ENCODE measurements at regions not wholly inside any gene's neighbourhood (a gene's known extent, or its start where the extent isn't known, plus 50 kb on each side); places are given as distances from the start of the nearest gene placed in this dataset.
"Not testable (repeated sequence)": the region's sequence is repeated elsewhere in the genome, so short reads cannot be mapped to it uniquely, and the experiment has no call there.

DNA sequence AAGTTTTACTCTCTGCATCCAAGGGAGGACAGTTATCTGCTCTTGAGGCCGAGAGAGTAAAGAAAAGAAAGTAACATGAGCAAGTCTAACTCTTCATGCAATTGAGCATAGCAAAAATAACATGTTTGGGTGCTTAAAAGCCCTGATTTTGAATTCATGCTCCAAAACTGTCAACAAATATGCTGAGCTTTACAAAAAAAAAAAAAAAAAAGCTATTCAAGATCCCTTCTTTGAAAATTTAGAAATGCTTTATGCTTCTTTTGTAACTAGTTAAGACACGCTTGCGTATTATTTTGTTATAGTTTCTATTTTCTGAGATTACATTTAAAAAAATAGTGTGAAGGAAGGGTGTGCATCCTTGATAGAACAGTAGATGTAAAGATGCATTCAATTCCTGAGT, 1733.0 kb downstream of the MRPL39 start:
- in situ Hi-C loops (cut with HindIII; ENCODE audit: low sequenced_read_pairs): no loop called here

DNA sequence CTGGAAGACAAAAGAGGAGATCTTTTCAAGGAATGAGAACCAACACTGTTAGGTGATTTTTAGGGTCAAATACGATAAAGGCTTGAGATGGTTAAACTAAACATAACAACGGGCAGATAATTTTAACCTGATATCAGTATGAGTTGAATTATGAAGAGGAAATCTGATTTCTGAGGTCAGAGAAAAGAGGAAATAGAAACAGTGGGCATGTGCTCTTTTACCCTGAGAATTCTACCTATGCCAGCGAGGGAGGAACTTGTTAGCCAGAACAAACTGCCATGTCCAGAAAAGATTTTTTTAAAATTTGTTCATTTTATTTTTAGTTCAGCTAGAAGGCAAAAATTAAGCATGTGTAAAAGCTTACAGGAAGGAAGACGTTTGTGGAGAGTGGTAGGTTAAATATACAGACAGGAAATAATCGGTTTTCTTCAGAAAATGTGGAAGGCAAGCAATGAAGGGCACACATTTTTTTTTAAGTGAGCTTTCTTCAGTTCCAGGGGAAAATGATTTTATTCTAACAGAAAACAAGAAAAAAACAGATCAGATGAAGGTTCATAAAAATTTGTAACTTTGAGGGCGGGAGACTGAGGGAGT, 1745.3 kb downstream of the MRPL39 start:
- in situ Hi-C loops (cut with HindIII; ENCODE audit: low sequenced_read_pairs): no loop called here

DNA sequence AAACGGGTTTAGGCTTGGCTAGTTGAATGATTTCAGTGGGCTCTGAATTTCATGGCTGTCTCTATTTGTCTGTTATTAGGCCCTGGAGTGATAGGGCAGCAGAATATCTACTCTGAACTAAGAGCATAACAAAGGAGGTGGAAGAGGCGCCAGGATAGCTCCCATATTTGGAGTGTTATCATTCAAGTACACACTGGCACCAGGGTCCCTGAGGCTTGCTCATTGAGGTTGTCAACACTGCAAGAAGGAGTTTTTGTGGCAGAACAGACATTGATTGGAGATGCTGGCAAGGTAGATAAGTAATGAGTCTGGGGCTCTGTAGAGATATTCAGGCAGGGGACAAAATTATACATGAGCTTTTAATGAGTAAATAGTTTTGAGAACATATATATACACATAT, 1748.4 kb downstream of the MRPL39 start:
- in situ Hi-C loops (cut with HindIII; ENCODE audit: low sequenced_read_pairs): no loop called here

- in situ Hi-C loops (cut with HindIII; ENCODE audit: low sequenced_read_pairs): no loop called here
Observed at GRCh38 chr21:23853796-23854379, 1753.4 kb downstream of the MRPL39 start.

- in situ Hi-C loops (cut with HindIII; ENCODE audit: low sequenced_read_pairs): no loop called here
Observed at GRCh38 chr21:23837564-23837963, 1769.7 kb downstream of the MRPL39 start.

DNA sequence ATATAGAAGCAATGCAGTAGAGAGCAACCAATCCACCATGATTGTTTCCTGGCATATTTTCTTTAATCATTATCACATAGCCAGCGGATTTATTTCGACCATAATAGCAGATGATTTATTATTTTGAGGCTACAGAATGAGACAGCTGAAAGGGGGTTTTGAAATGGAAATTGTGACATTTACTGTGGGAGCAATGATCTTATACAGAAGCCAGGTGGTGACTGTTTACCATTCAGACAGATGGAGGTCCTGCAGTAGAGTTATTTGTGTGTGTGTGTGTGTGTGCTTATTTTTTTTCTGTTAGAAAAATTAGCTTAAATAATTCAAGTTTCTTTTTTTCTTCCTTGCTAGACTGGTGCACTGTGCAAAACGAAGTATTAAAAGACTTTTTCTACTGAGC, 1784.5 kb downstream of the MRPL39 start:
- in situ Hi-C loops (cut with HindIII; ENCODE audit: low sequenced_read_pairs): no loop called here

GRCh38 chr21:23817337-23817736, 1789.9 kb downstream of the MRPL39 start:
- in situ Hi-C loops (cut with HindIII; ENCODE audit: low sequenced_read_pairs): no loop called here

DNA sequence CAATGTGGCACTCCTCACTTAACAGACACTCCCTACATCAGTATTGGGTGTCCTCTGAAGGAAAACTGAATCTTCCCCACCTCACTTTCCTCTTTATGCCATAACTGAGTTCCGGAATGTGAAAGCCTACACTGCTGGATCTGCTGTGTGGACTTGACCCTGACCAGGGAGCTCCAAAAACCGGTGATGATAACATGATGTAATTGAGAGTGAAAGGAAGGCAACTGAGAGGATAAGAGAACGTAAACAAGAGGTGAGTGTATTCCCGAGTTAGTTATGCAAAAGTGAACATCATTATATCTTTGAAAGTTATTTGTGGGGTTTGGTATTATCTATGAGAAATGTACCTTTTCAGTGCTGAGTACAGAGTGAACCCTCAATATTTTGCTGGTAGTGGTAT, 1794.8 kb downstream of the MRPL39 start:
- in situ Hi-C loops (cut with HindIII; ENCODE audit: low sequenced_read_pairs): no loop called here

- in situ Hi-C loops (cut with HindIII; ENCODE audit: low sequenced_read_pairs): no loop called here
Observed at GRCh38 chr21:23811805-23812204, 1795.5 kb downstream of the MRPL39 start.

DNA sequence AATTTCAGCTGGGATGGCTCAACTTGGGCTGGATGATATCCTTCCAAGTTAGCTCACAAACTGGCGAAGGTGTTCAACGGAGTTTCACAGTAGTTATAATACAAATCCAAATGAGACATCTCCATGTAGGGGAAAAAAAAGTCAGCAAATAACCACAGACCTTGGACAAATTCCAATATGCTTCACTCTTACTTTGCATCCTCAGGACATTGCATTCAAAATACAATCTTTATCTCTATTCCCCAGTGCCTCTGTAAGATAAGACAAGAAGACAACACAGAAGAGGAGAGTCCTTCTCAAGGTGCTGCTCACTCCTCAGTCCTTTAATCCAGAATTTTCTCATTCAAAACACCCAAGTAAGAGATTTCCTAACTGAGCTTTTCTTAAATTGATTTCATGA, 1797.7 kb downstream of the MRPL39 start:
- in situ Hi-C loops (cut with HindIII; ENCODE audit: low sequenced_read_pairs): no loop called here

DNA sequence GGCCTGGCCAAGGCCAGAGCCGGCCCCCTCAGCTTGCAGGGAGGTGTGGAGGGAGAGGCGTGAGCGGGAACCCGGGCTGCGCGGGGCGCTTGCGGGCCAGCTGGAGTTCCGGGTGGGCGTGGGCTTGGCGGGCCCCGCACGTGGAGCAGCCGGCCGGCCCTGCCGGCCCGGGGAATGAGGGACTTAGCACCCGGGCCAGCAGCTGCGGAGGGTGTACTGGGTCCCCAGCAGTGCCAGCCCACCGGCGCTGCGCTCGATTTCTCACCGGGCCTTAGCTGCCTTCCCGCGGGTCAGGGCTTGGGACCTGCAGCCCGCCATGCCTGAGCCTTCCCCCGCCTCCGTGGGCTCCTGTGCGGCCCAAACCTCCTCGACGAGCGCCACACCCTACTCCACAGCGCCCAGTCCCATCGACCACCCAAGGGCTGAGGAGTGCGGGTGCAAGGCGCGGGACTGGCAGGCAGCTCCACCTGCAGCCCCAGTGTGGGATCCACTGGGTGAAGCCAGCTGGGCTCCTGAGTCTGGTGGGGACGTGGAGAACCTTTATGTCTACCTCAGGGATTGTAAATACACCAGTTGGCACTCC, 1800.2 kb downstream of the MRPL39 start:
- in situ Hi-C loops (cut with HindIII; ENCODE audit: low sequenced_read_pairs): not testable (repeated sequence)

DNA sequence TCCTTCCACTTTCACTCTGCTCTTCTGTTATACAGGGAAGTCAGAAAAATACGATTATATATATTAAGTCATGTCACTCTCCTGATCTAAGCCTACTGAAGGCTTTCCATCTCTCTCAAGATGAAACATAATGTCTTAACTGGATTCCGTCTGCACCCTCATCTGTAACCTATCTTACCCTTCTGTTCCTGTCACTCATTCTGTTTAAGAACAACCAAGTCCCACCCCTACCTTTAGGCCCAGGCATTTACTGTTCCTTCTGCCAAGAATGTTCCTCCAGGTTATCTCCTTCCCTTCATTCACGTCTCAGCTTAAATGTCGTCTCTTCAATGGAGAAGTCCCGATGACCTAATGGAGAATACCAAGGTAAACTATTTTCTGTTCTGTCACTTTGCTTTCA, 1802.4 kb downstream of the MRPL39 start:
- in situ Hi-C loops (cut with HindIII; ENCODE audit: low sequenced_read_pairs): no loop called here

GRCh38 chr21:23801292-23801691, 1806.0 kb downstream of the MRPL39 start:
- in situ Hi-C loops (cut with HindIII; ENCODE audit: low sequenced_read_pairs): no loop called here

GRCh38 chr21:23799376-23799775, 1807.9 kb downstream of the MRPL39 start:
- in situ Hi-C loops (cut with HindIII; ENCODE audit: low sequenced_read_pairs): no loop called here

GRCh38 chr21:23792300-23792699, 1815.0 kb downstream of the MRPL39 start:
- in situ Hi-C loops (cut with HindIII; ENCODE audit: low sequenced_read_pairs): no loop called here

GRCh38 chr21:23789864-23790263, 1817.4 kb downstream of the MRPL39 start:
- in situ Hi-C loops (cut with HindIII; ENCODE audit: low sequenced_read_pairs): no loop called here

DNA sequence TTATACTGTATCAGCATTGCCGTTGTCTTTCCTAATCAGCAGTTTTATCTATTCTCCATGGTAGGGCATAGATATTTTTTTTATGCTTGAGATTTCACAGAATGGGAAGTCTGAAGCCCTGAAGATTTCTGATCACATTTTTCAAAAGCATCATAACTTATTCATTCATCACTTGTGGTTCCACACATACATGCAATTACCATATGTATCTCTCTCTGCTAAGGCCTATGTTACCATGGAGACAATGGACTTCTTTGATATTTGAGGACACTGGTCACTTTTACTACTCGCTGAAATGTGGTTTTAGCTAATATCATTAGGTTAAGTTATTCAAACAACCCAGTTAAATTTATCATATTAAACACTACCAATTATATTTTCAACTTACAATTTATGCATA, 1827.0 kb downstream of the MRPL39 start:
- in situ Hi-C loops (cut with HindIII; ENCODE audit: low sequenced_read_pairs): no loop called here

GRCh38 chr21:23743821-23744220, 1863.5 kb downstream of the MRPL39 start:
- in situ Hi-C loops (cut with HindIII; ENCODE audit: low sequenced_read_pairs): no loop called here

- in situ Hi-C loops (cut with HindIII; ENCODE audit: low sequenced_read_pairs): no loop called here
Observed at GRCh38 chr21:23740463-23740862, 1866.8 kb downstream of the MRPL39 start.

DNA sequence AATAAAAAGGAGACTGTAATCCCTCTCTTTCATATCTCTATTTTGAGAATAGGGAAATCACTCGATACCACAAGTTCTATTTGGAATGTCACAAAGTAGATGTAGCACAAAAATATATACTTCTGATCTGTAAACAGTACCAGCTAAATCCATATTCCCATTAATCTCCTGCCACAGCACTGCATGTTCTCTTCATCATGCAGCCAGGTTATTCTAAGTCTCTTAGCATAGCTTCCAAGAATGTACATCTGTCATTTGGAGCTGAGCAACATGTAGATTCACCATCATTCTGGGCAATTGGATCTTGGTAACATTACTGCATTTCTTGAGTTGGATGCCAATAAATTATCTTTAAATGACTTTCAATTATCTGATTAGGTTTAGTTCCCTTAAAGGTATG, 1874.5 kb downstream of the MRPL39 start:
- in situ Hi-C loops (cut with HindIII; ENCODE audit: low sequenced_read_pairs): no loop called here

DNA sequence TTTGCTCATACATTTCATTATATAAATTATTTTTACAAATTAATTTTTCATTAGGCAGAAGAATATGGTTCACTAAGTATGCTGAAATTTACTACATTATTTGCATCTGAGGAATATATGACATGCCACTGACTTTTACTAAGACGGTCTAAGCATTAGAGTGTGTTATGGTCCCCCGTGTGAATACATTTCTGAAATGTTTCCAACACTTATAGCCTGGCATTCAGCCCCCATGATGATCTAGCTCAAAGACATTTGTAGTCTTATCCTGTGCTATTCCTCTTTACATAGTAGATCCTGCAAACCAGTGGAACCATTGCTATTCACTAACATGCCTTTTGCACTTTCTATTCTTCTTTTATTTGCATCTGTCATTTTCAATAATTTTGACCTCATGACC, 1878.0 kb downstream of the MRPL39 start:
- in situ Hi-C loops (cut with HindIII; ENCODE audit: low sequenced_read_pairs): no loop called here

DNA sequence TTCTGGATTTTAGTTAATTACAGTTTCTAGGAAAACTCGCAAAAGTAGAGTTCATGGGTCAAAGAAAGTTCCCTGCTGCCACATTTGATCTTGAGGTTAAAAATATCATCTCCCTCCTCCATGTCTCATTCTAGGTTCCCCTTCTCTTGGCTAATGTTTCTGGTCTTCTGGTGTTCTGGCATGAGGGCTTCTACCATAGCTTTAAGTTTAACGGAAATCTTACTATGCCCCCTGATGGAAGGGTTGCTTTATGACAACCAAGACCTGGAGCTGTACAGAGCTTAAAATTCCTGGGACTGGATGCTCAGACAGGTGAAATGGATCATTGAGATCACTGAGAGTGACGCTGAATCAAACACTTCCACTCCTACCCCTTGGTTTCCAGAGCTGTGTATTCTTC, 1881.7 kb downstream of the MRPL39 start:
- in situ Hi-C loops (cut with HindIII; ENCODE audit: low sequenced_read_pairs): no loop called here

Measured in endothelial cell of hepatic sinusoid (primary cell).